Activated T-helper 17 cell treated with anti-CD3 and anti-CD28 coated beads, Interleukin-2, amount 50 U/mL, for 72 hours (primary cell): ENCODE measurements at regions not wholly inside any gene's neighbourhood (a gene's known extent, or its start where the extent isn't known, plus 50 kb on each side); places are given as distances from the start of the nearest gene placed in this dataset.
"Not testable (repeated sequence)": the region's sequence is repeated elsewhere in the genome, so short reads cannot be mapped to it uniquely, and the experiment has no call there.

Source experiments
- ATAC-seq: fragments of 150-1000 bp; cut with Tn5 transposase; replicated peaks from 2 replicates; pipeline ENCODE4 v1.10.0; 2021; ENCODE audit warnings: mild to moderate bottlenecking, moderate library complexity
- H3K27ac Mint-ChIP-seq: one replicate; pipeline ENCODE4 v1.8.0; 2022; ENCODE audit warnings: mixed read lengths
- H3K27me3 Mint-ChIP-seq: one replicate; pipeline ENCODE4 v1.8.0; 2022; ENCODE audit warnings: mixed read lengths
- H3K36me3 Mint-ChIP-seq: one replicate; pipeline ENCODE4 v1.8.0; 2022; ENCODE audit warnings: low read depth, mild to moderate bottlenecking, mixed read lengths
- H3K4me1 Mint-ChIP-seq: one replicate; pipeline ENCODE4 v1.8.0; 2022; ENCODE audit warnings: mixed read lengths
- H3K4me3 Mint-ChIP-seq: one replicate; pipeline ENCODE4 v1.8.0; 2022; ENCODE audit warnings: mild to moderate bottlenecking, mixed read lengths
- H3K9me3 Mint-ChIP-seq: one replicate; pipeline ENCODE4 v1.8.0; 2022; ENCODE audit warnings: mixed read lengths

DNA sequence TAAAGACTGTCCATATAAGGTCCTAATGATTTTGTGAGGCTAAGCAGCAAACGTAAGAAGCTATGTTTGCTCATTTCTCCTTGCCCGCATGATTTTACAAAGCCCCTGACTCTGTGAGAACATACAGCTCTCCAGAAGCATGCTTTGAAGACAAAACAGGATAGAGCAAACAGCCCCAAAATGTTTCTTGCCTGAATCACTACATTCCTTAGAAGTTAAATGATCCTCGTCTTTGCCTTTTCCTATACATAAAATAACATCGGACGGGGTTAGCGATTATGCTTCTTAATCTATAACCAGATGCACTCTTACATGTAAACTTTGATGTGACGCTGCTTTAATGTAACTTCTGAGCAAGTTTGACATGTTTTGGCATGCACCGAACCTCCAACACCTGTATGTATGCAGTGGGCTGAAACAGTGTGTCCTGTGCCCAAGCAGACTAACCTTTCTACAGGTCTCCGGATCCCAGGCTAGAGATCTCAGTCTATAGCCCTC lies 353.7 kb downstream of the CETN3 start:
- Mint-ChIP-seq H3K27me3 (no peaks in the 10 kb centered on the region), H3K36me3 (no peaks in the 10 kb centered on the region), H3K4me1 (no peaks in the 10 kb centered on the region), H3K27ac (no peak overlapping the region), H3K4me3 (no peak overlapping the region), H3K9me3 (peaks cover 2% of the 10 kb centered on the region)
- no peak for ATAC-seq

DNA sequence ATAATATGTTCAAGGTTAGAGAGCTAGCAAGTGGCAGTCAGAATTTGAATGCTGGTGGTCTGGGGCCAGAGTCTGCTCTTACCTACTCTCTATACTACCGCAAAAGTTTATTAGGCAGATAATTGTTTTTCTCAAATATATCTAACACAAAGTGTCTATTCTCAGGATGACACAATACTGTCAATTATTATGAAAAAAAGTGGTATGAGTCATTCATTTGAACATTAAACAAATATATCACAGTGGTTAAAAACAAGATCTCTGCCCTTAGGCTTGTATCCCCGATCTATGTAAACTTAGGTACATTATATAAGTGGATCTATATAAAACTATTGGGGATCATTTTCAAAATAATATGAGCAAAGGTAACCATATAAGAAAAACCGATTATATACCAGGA lies 354.9 kb downstream of the CETN3 start:
- no peaks in the 10 kb centered on the region for H3K4me1 Mint-ChIP-seq
- no peak overlapping the region for H3K27ac Mint-ChIP-seq
- H3K4me3 Mint-ChIP-seq = no peak overlapping the region

DNA sequence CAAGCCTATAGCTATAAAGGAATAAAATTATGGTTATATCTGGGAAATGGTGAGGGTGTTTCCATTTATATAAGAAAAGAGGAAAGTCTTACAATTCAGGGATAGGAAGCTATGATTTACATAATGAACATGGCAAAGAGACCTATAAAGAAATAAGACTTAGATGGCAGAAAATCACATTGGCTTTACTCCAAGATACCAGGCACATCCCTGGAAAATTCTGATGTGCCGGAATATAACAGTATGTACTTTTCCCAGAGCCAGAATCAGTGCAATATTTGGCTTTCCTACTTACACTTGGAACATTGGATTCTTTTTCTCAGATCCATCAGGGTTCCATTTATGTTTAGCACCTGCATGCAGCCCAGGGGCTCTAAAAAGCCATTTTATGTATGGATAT lies 357.8 kb downstream of the CETN3 start:
- H3K4me1 Mint-ChIP-seq = no peaks in the 10 kb centered on the region
- H3K36me3 Mint-ChIP-seq = no peaks in the 10 kb centered on the region
- ATAC-seq = no peak
- H3K27me3 Mint-ChIP-seq = no peaks in the 10 kb centered on the region
- peaks cover 4% of the 10 kb centered on the region for H3K9me3 Mint-ChIP-seq
- H3K4me3 Mint-ChIP-seq = no peak overlapping the region
- H3K27ac Mint-ChIP-seq = no peak overlapping the region

More for the DNA sequence above, 354.9 kb downstream of the CETN3 start:
- H3K27me3 Mint-ChIP-seq = no peaks in the 10 kb centered on the region
- ATAC-seq = no peak
- H3K36me3 Mint-ChIP-seq = no peaks in the 10 kb centered on the region
- no peaks in the 10 kb centered on the region for H3K9me3 Mint-ChIP-seq

DNA sequence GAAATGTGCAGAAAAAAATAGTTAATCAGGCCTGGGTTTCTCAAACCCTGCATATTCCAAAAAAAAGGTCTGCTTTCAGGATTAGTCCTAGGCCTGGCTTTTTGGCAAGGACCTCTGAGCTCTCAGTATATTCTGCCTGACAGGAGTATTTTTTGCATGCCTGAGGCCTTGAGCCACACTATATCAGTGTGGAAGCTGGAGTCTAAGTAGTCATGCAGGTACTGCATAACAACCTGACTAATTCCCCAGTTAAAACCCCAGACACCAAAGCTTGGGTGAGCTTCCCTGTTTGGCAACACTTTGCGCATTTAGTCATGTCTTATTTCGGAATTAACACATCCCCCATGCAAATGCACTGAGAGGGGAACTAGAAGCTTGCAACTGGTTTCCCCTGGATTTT lies 359.5 kb downstream of the CETN3 start:
- no peaks in the 10 kb centered on the region for H3K36me3 Mint-ChIP-seq
- H3K4me1 Mint-ChIP-seq = no peaks in the 10 kb centered on the region
- no peaks in the 10 kb centered on the region for H3K27me3 Mint-ChIP-seq

DNA sequence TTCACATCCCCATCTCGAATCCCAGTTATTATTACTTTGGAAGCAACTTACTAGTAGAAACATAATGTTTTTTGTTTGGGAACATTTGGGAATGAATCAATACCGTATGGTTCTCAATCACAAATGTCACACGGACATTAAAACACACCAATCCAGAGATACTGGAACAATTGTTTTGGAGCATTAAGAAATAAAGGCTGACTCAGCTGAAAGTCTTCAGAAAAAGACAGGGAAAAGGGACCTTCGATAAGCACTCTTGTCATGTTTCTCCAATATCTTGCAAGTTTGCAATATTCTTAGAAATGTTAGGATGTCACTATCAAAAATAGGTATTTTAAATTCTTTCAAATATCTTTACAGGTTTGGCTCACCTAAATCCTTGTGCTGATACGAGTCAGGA lies 362.4 kb downstream of the CETN3 start:
- Mint-ChIP-seq H3K4me3 (no peak overlapping the region), H3K27ac (no peak overlapping the region), H3K27me3 (no peaks in the 10 kb centered on the region), H3K4me1 (no peaks in the 10 kb centered on the region), H3K36me3 (no peaks in the 10 kb centered on the region), H3K9me3 (peaks cover 14% of the 10 kb centered on the region)
- no peak for ATAC-seq

More for the DNA sequence above, 359.5 kb downstream of the CETN3 start:
- Mint-ChIP-seq H3K9me3 (peaks cover 5% of the 10 kb centered on the region), H3K27ac (no peak overlapping the region), H3K4me3 (no peak overlapping the region)
- ATAC-seq = no peak

DNA sequence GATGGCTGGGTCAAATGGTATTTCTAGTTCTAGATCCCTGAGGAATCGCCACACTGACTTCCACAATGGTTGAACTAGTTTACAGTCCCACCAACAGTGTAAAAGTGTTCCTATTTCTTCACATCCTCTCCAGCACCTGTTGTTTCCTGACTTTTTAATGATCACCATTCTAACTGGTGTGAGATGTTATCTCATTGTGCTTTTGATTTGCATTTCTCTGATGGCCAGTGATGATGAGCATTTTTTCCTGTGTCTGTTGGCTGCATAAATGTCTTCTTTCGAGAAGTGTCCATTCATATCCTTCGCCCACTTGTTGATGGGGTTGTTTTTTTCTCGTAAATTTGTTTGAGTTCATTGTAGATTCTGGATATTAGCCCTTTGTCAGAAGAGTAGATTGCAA lies 369.5 kb downstream of the CETN3 start:
- peaks cover 12% of the 10 kb centered on the region for H3K9me3 Mint-ChIP-seq
- H3K27ac Mint-ChIP-seq, H3K4me3 Mint-ChIP-seq, H3K27me3 Mint-ChIP-seq, ATAC-seq, H3K36me3 Mint-ChIP-seq, H3K4me1 Mint-ChIP-seq: not testable (repeated sequence)

- H3K4me3 Mint-ChIP-seq = no peak overlapping the region
- no peaks in the 10 kb centered on the region for H3K4me1 Mint-ChIP-seq
Observed at GRCh38 chr5:90037646-90038045, 371.9 kb downstream of the CETN3 start.

GRCh38 chr5:90022711-90023053 lies 386.9 kb downstream of the CETN3 start:
- no peak for ATAC-seq
- Mint-ChIP-seq H3K4me3 (no peak overlapping the region), H3K27ac (no peak overlapping the region), H3K36me3 (no peaks in the 10 kb centered on the region), H3K27me3 (no peaks in the 10 kb centered on the region), H3K4me1 (no peaks in the 10 kb centered on the region), H3K9me3 (no peaks in the 10 kb centered on the region)

More at GRCh38 chr5:90037646-90038045, 371.9 kb downstream of the CETN3 start:
- Mint-ChIP-seq H3K27ac (no peak overlapping the region), H3K9me3 (peaks cover 24% of the 10 kb centered on the region), H3K27me3 (no peaks in the 10 kb centered on the region), H3K36me3 (no peaks in the 10 kb centered on the region)
- ATAC-seq = no peak

- Mint-ChIP-seq H3K4me3 (no peak overlapping the region), H3K27ac (no peak overlapping the region), H3K27me3 (no peaks in the 10 kb centered on the region), H3K36me3 (no peaks in the 10 kb centered on the region), H3K9me3 (no peaks in the 10 kb centered on the region), H3K4me1 (no peaks in the 10 kb centered on the region)
- ATAC-seq = no peak
Observed at GRCh38 chr5:90022002-90022710, 387.4 kb downstream of the CETN3 start.

GRCh38 chr5:90020575-90021538 lies 388.7 kb downstream of the CETN3 start:
- Mint-ChIP-seq H3K4me3 (no peak overlapping the region), H3K27ac (no peak overlapping the region), H3K4me1 (no peaks in the 10 kb centered on the region), H3K27me3 (no peaks in the 10 kb centered on the region), H3K36me3 (no peaks in the 10 kb centered on the region), H3K9me3 (no peaks in the 10 kb centered on the region)
- ATAC-seq = no peak

DNA sequence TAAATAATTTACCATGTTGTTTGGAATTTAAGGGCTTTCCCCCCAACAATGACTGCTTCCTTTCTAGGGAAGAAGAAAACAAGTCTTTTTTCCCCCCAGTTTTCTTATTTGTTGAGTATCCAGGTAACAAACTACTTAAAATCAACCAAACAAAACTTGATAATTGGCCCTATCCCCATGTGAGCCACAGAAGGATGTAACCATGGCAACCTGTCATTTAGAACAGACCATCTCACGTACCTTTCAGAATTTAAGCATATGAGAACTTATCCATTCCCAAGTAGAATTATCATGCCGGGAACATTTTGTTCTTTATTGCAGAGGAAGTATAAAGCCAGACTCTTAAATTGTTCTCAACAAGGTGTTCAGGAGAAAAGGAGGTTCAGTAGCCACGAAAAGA lies 392.3 kb downstream of the CETN3 start:
- Mint-ChIP-seq H3K4me1 (no peaks in the 10 kb centered on the region), H3K27me3 (no peaks in the 10 kb centered on the region), H3K36me3 (no peaks in the 10 kb centered on the region), H3K27ac (no peak overlapping the region), H3K9me3 (no peaks in the 10 kb centered on the region), H3K4me3 (no peak overlapping the region)
- ATAC-seq = no peak

GRCh38 chr5:90015584-90016018 lies 394.0 kb downstream of the CETN3 start:
- no peak overlapping the region for H3K4me3 Mint-ChIP-seq
- H3K9me3 Mint-ChIP-seq = no peaks in the 10 kb centered on the region

DNA sequence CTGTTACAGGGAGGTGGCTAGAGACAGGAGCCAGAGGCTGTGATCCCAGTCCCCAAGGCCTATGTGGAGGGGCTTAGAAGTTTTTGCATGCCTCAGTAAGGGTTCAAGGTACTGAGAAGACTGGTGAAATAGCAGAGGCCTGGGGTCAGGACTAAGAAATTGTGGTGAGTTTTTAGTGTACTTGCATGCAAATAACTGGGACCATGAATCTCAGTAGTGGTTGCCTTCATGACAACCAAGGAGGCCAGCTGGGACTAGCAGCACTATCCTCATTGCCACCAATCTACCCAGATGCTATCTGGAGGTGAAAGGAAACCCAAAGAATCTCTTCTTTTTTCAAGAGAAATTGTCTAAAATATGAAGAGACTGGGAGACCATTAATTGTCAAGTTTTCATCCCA lies 395.1 kb downstream of the CETN3 start:
- no peak overlapping the region for H3K27ac Mint-ChIP-seq
- no peaks in the 10 kb centered on the region for H3K27me3 Mint-ChIP-seq
- ATAC-seq = no peak
- H3K36me3 Mint-ChIP-seq = no peaks in the 10 kb centered on the region
- no peaks in the 10 kb centered on the region for H3K9me3 Mint-ChIP-seq
- no peaks in the 10 kb centered on the region for H3K4me1 Mint-ChIP-seq
- no peak overlapping the region for H3K4me3 Mint-ChIP-seq

More at GRCh38 chr5:90015584-90016018, 394.0 kb downstream of the CETN3 start:
- no peak overlapping the region for H3K27ac Mint-ChIP-seq
- no peaks in the 10 kb centered on the region for H3K4me1 Mint-ChIP-seq
- H3K27me3 Mint-ChIP-seq = no peaks in the 10 kb centered on the region
- H3K36me3 Mint-ChIP-seq = no peaks in the 10 kb centered on the region
- ATAC-seq = no peak

DNA sequence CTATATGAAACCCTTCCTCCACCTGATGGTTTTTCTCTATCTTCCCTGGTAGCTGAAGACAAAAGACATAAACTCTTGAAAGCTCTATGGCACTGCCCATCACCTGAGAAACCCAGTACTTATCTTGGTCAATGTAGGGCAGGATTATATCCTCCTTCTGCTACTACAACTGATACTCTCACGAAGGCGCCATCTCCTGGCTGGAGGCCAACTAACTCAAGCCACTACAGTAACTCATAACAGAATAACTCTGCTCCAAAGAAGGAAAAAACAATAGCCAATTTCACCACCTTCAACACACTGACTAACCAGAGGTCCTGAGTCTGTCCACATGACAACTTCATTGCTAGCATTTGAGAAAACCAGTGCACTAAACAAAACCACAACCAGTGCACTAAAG lies 409.2 kb downstream of the CETN3 start:
- no peaks in the 10 kb centered on the region for H3K27me3 Mint-ChIP-seq
- H3K36me3 Mint-ChIP-seq = no peaks in the 10 kb centered on the region
- peaks cover 7% of the 10 kb centered on the region for H3K9me3 Mint-ChIP-seq
- no peak overlapping the region for H3K4me3 Mint-ChIP-seq
- ATAC-seq = no peak
- no peak overlapping the region for H3K27ac Mint-ChIP-seq
- H3K4me1 Mint-ChIP-seq = no peaks in the 10 kb centered on the region
